ENCODE measurements at regions not wholly inside any gene's neighbourhood (a gene's known extent, or its start where the extent isn't known, plus 50 kb on each side); places are given as distances from the start of the nearest gene placed in this dataset.

DNA sequence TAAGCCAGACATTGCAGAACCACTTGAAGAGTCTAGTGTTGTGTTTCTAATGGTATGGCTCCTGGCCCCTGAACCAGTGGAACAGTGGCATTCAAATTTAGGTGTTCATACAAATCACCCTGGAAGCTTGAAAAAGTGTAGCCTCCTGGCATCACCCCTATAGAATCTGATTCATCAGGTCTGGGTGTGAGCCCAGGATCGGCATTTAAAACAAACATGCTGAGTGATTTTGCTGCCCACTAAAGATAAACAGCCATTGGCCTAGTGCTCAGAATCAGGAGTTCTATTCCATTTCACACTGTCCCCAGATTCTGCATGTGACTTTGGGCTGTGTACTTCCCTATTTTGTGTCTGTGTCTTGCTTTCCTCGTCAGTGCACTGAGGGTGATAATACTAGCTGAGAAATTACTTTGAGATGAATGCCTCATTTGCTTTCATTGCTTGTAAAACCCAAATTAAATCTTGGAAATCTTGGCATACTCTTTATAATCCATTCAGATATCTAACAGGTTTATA, 241.5 kb upstream of the CLINT1 start:
- Histone ChIP-seq H3K36me3 (ENCODE audit: control insufficient read depth, insufficient read depth, low read length) (no peaks in the 10 kb centered on the region), H3K4me1 (ENCODE audit: control insufficient read depth, insufficient read depth, low read length) (no peaks in the 10 kb centered on the region), H3K9me3 (ENCODE audit: control insufficient read depth, insufficient read depth, low read length) (no peaks in the 10 kb centered on the region), H3K4me3 (ENCODE audit: low read length) (no peak overlapping the region), H3K27ac (ENCODE audit: low read length) (no peak overlapping the region), H3K27me3 (ENCODE audit: control insufficient read depth, insufficient read depth, low read length) (no peaks in the 10 kb centered on the region)
- Mint-ChIP-seq H3K27me3 (ENCODE audit: low read depth in 2 of 2) (no peaks in the 10 kb centered on the region), H3K27ac (no peak overlapping the region), H3K4me3 (no peak overlapping the region), H3K36me3 (no peaks in the 10 kb centered on the region), H3K4me1 (no peaks in the 10 kb centered on the region), H3K9me3 (peaks cover 0 to 3% of the 10 kb centered on the region in 2 donors)
- 20% methylated on average over 2 of the region's 2 CpGs for WGBS (ENCODE audit: insufficient coverage)
- DNase-seq (no peak), ATAC-seq (no peak)
- TF ChIP-seq, protein P1, sequence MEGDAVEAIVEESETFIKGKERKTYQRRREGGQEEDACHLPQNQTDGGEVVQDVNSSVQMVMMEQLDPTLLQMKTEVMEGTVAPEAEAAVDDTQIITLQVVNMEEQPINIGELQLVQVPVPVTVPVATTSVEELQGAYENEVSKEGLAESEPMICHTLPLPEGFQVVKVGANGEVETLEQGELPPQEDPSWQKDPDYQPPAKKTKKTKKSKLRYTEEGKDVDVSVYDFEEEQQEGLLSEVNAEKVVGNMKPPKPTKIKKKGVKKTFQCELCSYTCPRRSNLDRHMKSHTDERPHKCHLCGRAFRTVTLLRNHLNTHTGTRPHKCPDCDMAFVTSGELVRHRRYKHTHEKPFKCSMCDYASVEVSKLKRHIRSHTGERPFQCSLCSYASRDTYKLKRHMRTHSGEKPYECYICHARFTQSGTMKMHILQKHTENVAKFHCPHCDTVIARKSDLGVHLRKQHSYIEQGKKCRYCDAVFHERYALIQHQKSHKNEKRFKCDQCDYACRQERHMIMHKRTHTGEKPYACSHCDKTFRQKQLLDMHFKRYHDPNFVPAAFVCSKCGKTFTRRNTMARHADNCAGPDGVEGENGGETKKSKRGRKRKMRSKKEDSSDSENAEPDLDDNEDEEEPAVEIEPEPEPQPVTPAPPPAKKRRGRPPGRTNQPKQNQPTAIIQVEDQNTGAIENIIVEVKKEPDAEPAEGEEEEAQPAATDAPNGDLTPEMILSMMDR (IDR thresholded peaks at IDR 0.05) = no peak
- intact Hi-C loops (cut with micrococcal nuclease) = no loop called here

DNA sequence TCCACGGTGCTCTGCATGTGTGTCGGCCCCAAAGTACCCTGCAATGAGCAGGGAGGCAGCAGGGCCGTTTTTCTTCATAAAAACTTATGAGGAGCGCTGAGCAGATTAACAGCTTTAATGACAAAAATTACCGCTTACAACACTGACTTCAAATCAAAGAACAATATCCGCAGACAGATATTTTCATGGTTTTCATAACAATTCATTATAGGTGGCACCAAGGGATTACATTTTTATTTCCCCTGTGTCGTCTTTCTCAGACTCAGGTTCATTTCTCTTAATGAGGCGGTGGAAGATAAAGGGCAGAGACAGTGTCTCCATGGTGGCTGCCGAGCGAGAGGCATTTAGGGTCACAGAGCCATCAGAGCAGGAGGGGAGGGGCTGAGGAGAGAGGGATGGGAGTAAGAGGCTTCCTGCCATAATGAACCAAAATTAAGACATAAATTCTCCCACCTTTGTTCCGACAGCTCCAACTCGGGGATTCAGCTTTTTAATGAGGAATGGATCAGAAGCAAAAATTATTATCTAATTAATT, 240.7 kb upstream of the CLINT1 start:
- peaks cover 0 to 3% of the 10 kb centered on the region in 2 donors for H3K9me3 Mint-ChIP-seq
- Histone ChIP-seq H3K9me3 (ENCODE audit: control insufficient read depth, insufficient read depth, low read length) (no peaks in the 10 kb centered on the region), H3K27me3 (ENCODE audit: control insufficient read depth, insufficient read depth, low read length) (no peaks in the 10 kb centered on the region), H3K4me1 (ENCODE audit: control insufficient read depth, insufficient read depth, low read length) (no peaks in the 10 kb centered on the region), H3K27ac (ENCODE audit: low read length) (no peak overlapping the region), H3K4me3 (ENCODE audit: low read length) (no peak overlapping the region), H3K36me3 (ENCODE audit: control insufficient read depth, insufficient read depth, low read length) (no peaks in the 10 kb centered on the region)
- H3K27me3 Mint-ChIP-seq (ENCODE audit: low read depth in 2 of 2) = peaks cover 0 to 2% of the 10 kb centered on the region in 2 donors
- H3K27ac Mint-ChIP-seq = no peak overlapping the region
- no peak overlapping the region for H3K4me3 Mint-ChIP-seq
- DNase-seq (no peak), ATAC-seq (no peak)
- WGBS (ENCODE audit: insufficient coverage) = 96% methylated on average over 10 of the region's 12 CpGs
- intact Hi-C loops (cut with micrococcal nuclease) = no loop called here
- no peaks in the 10 kb centered on the region for H3K36me3 Mint-ChIP-seq
- TF ChIP-seq, protein P1 (IDR thresholded peaks at IDR 0.05) = no peak
- no peaks in the 10 kb centered on the region for H3K4me1 Mint-ChIP-seq

DNA sequence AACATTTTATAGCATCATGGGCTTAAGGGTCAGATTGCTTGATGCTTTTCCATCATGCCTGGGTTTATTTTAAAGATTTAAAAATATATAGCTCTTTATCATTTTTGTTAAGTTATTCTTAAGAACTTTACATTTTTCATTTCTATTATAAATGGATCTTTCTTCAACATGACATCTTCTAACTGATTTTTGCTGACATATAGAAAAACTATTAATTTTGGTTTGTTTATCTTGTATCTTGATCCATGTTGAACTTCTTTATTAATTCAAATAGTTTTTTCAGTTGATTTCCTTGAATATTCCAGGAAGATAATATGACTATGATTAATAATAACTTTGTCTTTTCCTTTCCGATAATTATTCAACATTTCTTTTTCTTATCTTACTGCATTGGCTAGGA, 237.9 kb upstream of the CLINT1 start:
- TF ChIP-seq, protein P1 (IDR thresholded peaks at IDR 0.05) = no peak
- Histone ChIP-seq H3K4me1 (ENCODE audit: control insufficient read depth, insufficient read depth, low read length) (no peaks in the 10 kb centered on the region), H3K27ac (ENCODE audit: low read length) (no peak overlapping the region), H3K27me3 (ENCODE audit: control insufficient read depth, insufficient read depth, low read length) (no peaks in the 10 kb centered on the region), H3K4me3 (ENCODE audit: low read length) (no peak overlapping the region), H3K9me3 (ENCODE audit: control insufficient read depth, insufficient read depth, low read length) (no peaks in the 10 kb centered on the region), H3K36me3 (ENCODE audit: control insufficient read depth, insufficient read depth, low read length) (no peaks in the 10 kb centered on the region)
- DNase-seq (no peak), ATAC-seq (no peak)
- Mint-ChIP-seq H3K4me3 (no peak overlapping the region), H3K27ac (no peak overlapping the region), H3K27me3 (ENCODE audit: low read depth in 2 of 2) (peaks cover 0 to 12% of the 10 kb centered on the region in 2 donors), H3K36me3 (no peaks in the 10 kb centered on the region), H3K9me3 (peaks cover 0 to 3% of the 10 kb centered on the region in 2 donors), H3K4me1 (no peaks in the 10 kb centered on the region)
- intact Hi-C loops (cut with micrococcal nuclease) = no loop called here
- WGBS (ENCODE audit: insufficient coverage) = no CpG with 5 or more reads among the region's 1 CpG

DNA sequence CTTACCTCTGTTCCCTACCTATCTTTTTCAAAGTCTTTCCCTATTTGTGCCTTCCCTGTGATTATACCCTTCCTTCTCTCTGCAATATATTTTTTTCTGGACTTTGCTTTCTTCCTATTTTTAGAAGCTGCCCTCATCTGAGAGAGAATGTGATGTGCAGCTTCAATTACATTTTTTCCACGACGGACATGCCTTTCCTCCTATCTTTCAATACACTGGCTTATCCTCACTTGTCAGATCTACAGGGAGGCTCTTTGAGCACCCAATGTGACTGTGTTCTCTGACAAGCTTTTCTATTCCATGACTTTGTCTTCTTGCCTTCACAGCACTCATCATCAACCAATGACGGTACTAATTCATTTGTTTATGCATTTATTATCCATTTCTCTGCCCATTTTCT, 227.9 kb upstream of the CLINT1 start:
- no peaks in the 10 kb centered on the region for H3K36me3 ChIP-seq (ENCODE audit: control insufficient read depth, insufficient read depth, low read length)
- H3K9me3 ChIP-seq (ENCODE audit: control insufficient read depth, insufficient read depth, low read length) = no peaks in the 10 kb centered on the region
- Mint-ChIP-seq H3K4me1 (no peaks in the 10 kb centered on the region), H3K27ac (no peak overlapping the region), H3K4me3 (no peak overlapping the region), H3K36me3 (no peaks in the 10 kb centered on the region), H3K9me3 (no peaks in the 10 kb centered on the region), H3K27me3 (ENCODE audit: low read depth in 2 of 2) (peaks cover 12 to 32% of the 10 kb centered on the region in 2 donors)
- intact Hi-C loops (cut with micrococcal nuclease) = no loop called here
- DNase-seq = no peak
- ATAC-seq = no peak
- no peak overlapping the region for H3K4me3 ChIP-seq (ENCODE audit: low read length)
- H3K27ac ChIP-seq (ENCODE audit: low read length) = no peak overlapping the region
- 53% methylated on average over 3 of the region's 3 CpGs for WGBS (ENCODE audit: insufficient coverage)
- no peaks in the 10 kb centered on the region for H3K27me3 ChIP-seq (ENCODE audit: control insufficient read depth, insufficient read depth, low read length)
- no peaks in the 10 kb centered on the region for H3K4me1 ChIP-seq (ENCODE audit: control insufficient read depth, insufficient read depth, low read length)
- TF ChIP-seq, protein P1 (IDR thresholded peaks at IDR 0.05) = no peak

Data from natural killer cell (primary cell).